Cardiac fibroblast (primary cell): ENCODE measurements at regions not wholly inside any gene's neighbourhood (a gene's known extent, or its start where the extent isn't known, plus 50 kb on each side); places are given as distances from the start of the nearest gene placed in this dataset.

Experiments used
- DNase-seq, 2 donors: peaks; one replicate each; pipeline versions ENCODE4 v3.0.0 to v3.0.0-alpha.2; 2010; ENCODE audit warnings: low read depth in 2 of 2
- H3K4me3 ChIP-seq, 2 donors: replicated peaks in 1 of 2; 1 replicate in 1 of 2; 2 replicates in 1 of 2; pipeline ENCODE4 v1.5.1; 2011; ENCODE audit warnings: low read depth in 2 of 2, low read length in 2 of 2, mild to moderate bottlenecking in 2 of 2, moderate library complexity in 1 of 2
- CTCF ChIP-seq: IDR thresholded peaks from one replicate; pipeline ENCODE4 v1.5.1; 2011; ENCODE audit warnings: low read depth, mild to moderate bottlenecking, low read length, inconsistent platforms

GRCh38 chr2:56565143-56565542, 381.4 kb downstream of the CCDC85A start:
- DNase-seq, result peak in 1 of 2 donors; percentile 23
- no peak for TF ChIP-seq CTCF
- H3K4me3 ChIP-seq, result no peak overlapping the region

GRCh38 chr2:56571074-56571473, 387.3 kb downstream of the CCDC85A start:
- no peak for DNase-seq
- TF ChIP-seq CTCF, result no peak

GRCh38 chr2:56576001-56576400, 392.2 kb downstream of the CCDC85A start:
- no peak for TF ChIP-seq CTCF
- H3K4me3 ChIP-seq, result no peak overlapping the region

More at GRCh38 chr2:56571074-56571473, 387.3 kb downstream of the CCDC85A start:
- no peak overlapping the region for H3K4me3 ChIP-seq

GRCh38 chr2:56580242-56580641, 396.5 kb downstream of the CCDC85A start:
- H3K4me3 ChIP-seq, result no peak overlapping the region
- TF ChIP-seq CTCF, result no peak
- DNase-seq, result peak; percentile 37 to 78

More at GRCh38 chr2:56576001-56576400, 392.2 kb downstream of the CCDC85A start:
- no peak for DNase-seq

GRCh38 chr2:56582570-56582969, 398.8 kb downstream of the CCDC85A start:
- no peak for DNase-seq
- no peak overlapping the region for H3K4me3 ChIP-seq
- no peak for TF ChIP-seq CTCF

- no peak for TF ChIP-seq CTCF
- no peak for DNase-seq
- H3K4me3 ChIP-seq, result no peak overlapping the region
Observed at GRCh38 chr2:56583796-56584315, 400.1 kb downstream of the CCDC85A start.

- H3K4me3 ChIP-seq, result no peak overlapping the region
- TF ChIP-seq CTCF, result no peak
- DNase-seq, result no peak
Observed at GRCh38 chr2:56587456-56587855, 403.7 kb downstream of the CCDC85A start.
